Ishikawa (cell line): ENCODE measurements at regions not wholly inside any gene's neighbourhood (a gene's known extent, or its start where the extent isn't known, plus 50 kb on each side); places are given as distances from the start of the nearest gene placed in this dataset.

Experiments
- CEBPB ChIP-seq: IDR thresholded peaks from 2 replicates; pipeline ENCODE4 v1.6.1; 2012
- CREB1 ChIP-seq: IDR thresholded peaks from 2 replicates; pipeline ENCODE4 v1.6.1; 2012; ENCODE audit warnings: low read depth
- EGR1 ChIP-seq: IDR thresholded peaks from 2 replicates; pipeline ENCODE4 v1.6.1; 2012
- EP300 ChIP-seq: IDR thresholded peaks from 2 replicates; pipeline ENCODE4 v1.6.1; 2012; ENCODE audit warnings: borderline replicate concordance
- FOXM1 ChIP-seq: IDR thresholded peaks from 2 replicates; pipeline ENCODE4 v1.6.1; 2012; ENCODE audit warnings: low read depth, borderline replicate concordance
- NFIC ChIP-seq: IDR thresholded peaks from 2 replicates; pipeline ENCODE4 v1.6.1; 2012
- RAD21 ChIP-seq: IDR thresholded peaks from 2 replicates; pipeline ENCODE4 v1.6.1; 2012; ENCODE audit warnings: low read depth
- TAF1 ChIP-seq: IDR thresholded peaks from 2 replicates; pipeline ENCODE4 v1.6.1; 2012; ENCODE audit warnings: low read depth, mild to moderate bottlenecking
- TCF12 ChIP-seq: IDR thresholded peaks from 2 replicates; pipeline ENCODE4 v1.6.1; 2012; ENCODE audit warnings: low read depth
- TEAD4 ChIP-seq: IDR thresholded peaks from 2 replicates; pipeline ENCODE4 v1.6.1; 2012
- YY1 ChIP-seq: IDR thresholded peaks from 2 replicates; pipeline ENCODE4 v1.6.1; 2012; ENCODE audit warnings: low read depth
- ZBTB7A ChIP-seq: IDR thresholded peaks from 2 replicates; pipeline ENCODE4 v1.6.1; 2012; ENCODE audit warnings: low read depth
- TF ChIP-seq, protein P1 (sequence below): IDR thresholded peaks from 2 replicates; pipeline ENCODE4 v1.6.1; 2012
- TF ChIP-seq, protein P2 (sequence below): IDR thresholded peaks from 2 replicates; pipeline ENCODE4 v1.6.1; 2012
- TF ChIP-seq, protein P3 (sequence below): IDR thresholded peaks from 2 replicates; pipeline ENCODE4 v1.6.1; 2012; ENCODE audit warnings: low read depth, mild to moderate bottlenecking

DNA sequence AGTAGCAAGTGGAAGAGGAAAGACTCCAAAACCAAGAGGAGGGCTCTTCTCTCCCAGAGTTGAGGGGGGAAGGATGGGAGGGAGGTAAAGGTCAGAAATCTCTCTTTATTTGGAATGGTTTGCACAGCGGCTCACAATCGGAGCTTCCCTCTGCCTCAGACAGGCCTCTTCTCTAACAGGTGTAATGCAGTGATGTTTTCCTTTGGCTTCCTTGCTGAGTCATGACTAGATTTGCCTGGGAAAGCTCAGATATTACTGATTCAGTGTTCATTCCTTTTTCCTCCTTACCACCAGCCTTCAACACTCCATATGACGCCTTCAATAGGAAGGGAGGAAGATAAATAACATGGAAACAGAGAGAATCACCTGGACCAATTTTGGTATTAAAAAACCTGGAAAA, 136.6 kb downstream of the RNF152 start:
- TF ChIP-seq ZBTB7A, result no peak
- TF ChIP-seq, protein P1, sequence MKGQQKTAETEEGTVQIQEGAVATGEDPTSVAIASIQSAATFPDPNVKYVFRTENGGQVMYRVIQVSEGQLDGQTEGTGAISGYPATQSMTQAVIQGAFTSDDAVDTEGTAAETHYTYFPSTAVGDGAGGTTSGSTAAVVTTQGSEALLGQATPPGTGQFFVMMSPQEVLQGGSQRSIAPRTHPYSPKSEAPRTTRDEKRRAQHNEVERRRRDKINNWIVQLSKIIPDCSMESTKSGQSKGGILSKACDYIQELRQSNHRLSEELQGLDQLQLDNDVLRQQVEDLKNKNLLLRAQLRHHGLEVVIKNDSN, result no peak
- no peak for TF ChIP-seq CREB1
- TF ChIP-seq RAD21, result no peak
- no peak for TF ChIP-seq TAF1
- TF ChIP-seq EP300, result no peak
- no peak for TF ChIP-seq TEAD4
- TF ChIP-seq NFIC, result no peak
- TF ChIP-seq CEBPB, result no peak
- TF ChIP-seq, protein P2, sequence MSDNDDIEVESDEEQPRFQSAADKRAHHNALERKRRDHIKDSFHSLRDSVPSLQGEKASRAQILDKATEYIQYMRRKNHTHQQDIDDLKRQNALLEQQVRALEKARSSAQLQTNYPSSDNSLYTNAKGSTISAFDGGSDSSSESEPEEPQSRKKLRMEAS, result no peak
- no peak for TF ChIP-seq EGR1

DNA sequence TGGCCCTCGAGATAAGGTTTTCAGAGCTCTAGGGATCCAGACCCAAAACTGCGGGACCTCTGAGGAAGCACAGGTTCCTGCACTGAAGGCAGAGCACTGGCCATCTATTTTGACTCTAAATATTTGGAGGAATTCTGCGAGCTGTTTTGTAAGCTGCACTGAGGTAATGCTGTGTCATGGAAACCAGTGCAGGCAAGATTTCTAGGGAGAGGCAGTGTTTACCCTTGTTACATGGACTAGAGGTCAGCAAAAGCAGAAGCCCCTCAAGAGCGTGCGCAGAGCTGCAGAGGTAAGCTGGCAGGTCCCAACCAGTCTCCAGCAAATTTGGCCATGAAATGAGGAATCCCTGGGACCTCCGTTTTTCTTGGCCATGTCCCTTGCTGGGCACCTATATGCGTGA, 137.3 kb downstream of the RNF152 start:
- TF ChIP-seq CREB1 (no peak), EP300 (no peak), RAD21 (no peak), NFIC (no peak), FOXM1 (no peak), TAF1 (no peak), YY1 (no peak), TEAD4 (no peak), CEBPB (no peak), EGR1 (no peak), TCF12 (no peak), ZBTB7A (no peak)
- TF ChIP-seq, protein P2, result no peak
- TF ChIP-seq, protein P3, sequence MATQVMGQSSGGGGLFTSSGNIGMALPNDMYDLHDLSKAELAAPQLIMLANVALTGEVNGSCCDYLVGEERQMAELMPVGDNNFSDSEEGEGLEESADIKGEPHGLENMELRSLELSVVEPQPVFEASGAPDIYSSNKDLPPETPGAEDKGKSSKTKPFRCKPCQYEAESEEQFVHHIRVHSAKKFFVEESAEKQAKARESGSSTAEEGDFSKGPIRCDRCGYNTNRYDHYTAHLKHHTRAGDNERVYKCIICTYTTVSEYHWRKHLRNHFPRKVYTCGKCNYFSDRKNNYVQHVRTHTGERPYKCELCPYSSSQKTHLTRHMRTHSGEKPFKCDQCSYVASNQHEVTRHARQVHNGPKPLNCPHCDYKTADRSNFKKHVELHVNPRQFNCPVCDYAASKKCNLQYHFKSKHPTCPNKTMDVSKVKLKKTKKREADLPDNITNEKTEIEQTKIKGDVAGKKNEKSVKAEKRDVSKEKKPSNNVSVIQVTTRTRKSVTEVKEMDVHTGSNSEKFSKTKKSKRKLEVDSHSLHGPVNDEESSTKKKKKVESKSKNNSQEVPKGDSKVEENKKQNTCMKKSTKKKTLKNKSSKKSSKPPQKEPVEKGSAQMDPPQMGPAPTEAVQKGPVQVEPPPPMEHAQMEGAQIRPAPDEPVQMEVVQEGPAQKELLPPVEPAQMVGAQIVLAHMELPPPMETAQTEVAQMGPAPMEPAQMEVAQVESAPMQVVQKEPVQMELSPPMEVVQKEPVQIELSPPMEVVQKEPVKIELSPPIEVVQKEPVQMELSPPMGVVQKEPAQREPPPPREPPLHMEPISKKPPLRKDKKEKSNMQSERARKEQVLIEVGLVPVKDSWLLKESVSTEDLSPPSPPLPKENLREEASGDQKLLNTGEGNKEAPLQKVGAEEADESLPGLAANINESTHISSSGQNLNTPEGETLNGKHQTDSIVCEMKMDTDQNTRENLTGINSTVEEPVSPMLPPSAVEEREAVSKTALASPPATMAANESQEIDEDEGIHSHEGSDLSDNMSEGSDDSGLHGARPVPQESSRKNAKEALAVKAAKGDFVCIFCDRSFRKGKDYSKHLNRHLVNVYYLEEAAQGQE, result no peak
- TF ChIP-seq, protein P1, result no peak

DNA sequence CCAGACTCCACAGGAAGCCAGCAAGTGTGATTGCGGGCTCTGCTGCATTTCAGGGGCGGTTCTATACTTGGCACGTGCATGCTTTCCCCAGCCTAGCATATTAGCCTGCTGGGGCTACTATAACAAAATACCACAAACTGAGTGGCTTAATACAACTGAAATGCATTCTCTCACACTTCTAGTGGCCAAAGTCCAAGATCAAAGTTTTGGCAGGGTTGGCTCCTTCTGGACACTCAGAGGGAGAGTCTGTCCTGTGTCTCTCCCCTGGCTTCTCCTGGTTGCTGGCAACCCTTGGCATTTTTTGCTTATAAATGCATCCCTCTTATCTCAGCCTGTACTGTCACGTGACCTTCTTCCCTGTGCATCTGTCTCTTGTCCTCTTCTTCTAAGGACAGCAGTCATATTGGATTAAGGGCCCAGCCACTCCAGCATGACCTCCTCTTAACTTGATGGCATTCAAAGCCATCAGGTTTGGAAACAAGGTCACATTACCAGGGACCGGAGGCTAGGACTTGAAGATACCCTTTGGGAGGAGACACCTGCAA, 138.7 kb downstream of the RNF152 start:
- TF ChIP-seq, protein P1, result no peak
- TF ChIP-seq, protein P3, result no peak
- TF ChIP-seq TCF12 (no peak), EP300 (no peak), ZBTB7A (no peak), TAF1 (no peak), FOXM1 (no peak), TEAD4 (no peak), NFIC (no peak)
- TF ChIP-seq, protein P2, result no peak

DNA sequence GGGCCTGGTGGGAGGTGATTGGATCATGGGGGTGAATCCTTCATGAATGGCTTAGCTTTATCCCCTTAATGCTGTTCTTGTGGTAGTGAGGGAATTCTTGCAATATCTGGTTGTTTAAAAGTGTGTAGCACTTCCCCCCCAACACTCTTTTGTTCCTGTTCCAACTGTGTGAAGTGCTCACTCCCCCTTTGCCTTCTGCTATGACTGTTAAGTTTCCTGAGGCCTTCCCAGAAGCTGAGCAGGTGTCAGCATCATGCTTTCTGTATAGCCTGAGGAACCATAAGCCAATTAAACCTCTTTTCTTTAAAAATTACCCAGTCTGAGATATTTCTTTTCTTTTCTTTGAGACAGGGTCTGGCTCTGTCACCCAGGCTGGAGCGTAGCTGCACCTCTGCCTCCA, 139.4 kb downstream of the RNF152 start:
- TF ChIP-seq, protein P2, result no peak
- TF ChIP-seq, protein P3, result no peak
- TF ChIP-seq TAF1 (no peak), RAD21 (no peak), NFIC (no peak), EP300 (no peak), CEBPB (no peak), TEAD4 (no peak), TCF12 (no peak), FOXM1 (no peak), YY1 (no peak)
